ENCODE measurements at regions not wholly inside any gene's neighbourhood (a gene's known extent, or its start where the extent isn't known, plus 50 kb on each side); places are given as distances from the start of the nearest gene placed in this dataset.

GRCh38 chr19:7419777-7420439 is 68.9 kb downstream of the PEX11G start:
- no peak overlapping the region for H3K4me3 ChIP-seq (replicated peaks in 1 of 3; ENCODE audit: insufficient read depth in 1 of 3, low read depth in 2 of 3, low read length in 3 of 3)
- no peaks in the 10 kb centered on the region for H3K27me3 ChIP-seq (ENCODE audit: control insufficient read depth in 1 of 2, insufficient read depth in 2 of 2, low read length in 2 of 2)
- peaks cover 13% of the 10 kb centered on the region for H3K4me1 ChIP-seq (ENCODE audit: insufficient read depth, low read length)
- BruUV-seq (replicated peaks): no TSS peak
- ChIA-PET POLR2A (no interaction called here), CTCF (ENCODE audit: low intra/inter-chr PET ratio, low total read pairs) (no interaction called here)
- no peaks in the 10 kb centered on the region for H4K20me1 ChIP-seq (ENCODE audit: insufficient read depth, low read length)
- intact Hi-C loops (cut with micrococcal nuclease; ENCODE audit: unreplicated experiment): no loop called here
- H3K4me2 ChIP-seq (ENCODE audit: low read depth, low read length): no peak overlapping the region
- ATAC-seq (no peak), DNase-seq (ENCODE audit: low spot score) (no peak), FAIRE-seq (no peak)
- TF ChIP-seq PHF21A (CRISPR knock-in tag; IDR thresholded peaks at IDR 0.05) (no peak), ZNF121 (CRISPR knock-in tag; IDR thresholded peaks at IDR 0.05) (peak; percentile 77)
- WGBS (ENCODE audit: low lambda C conversion rate): 95% methylated on average over 7 of the region's 10 CpGs
- H2AFZ ChIP-seq (ENCODE audit: low read length): no peak overlapping the region
- H3K9me3 ChIP-seq (ENCODE audit: low read length): no peaks in the 10 kb centered on the region
- H3K9ac ChIP-seq (ENCODE audit: insufficient read depth, low read depth, low read length): no peak overlapping the region
- in situ Hi-C loops (cut with HindIII; ENCODE audit: extremely low pct_ligation_motif_present, low pct_unique_long_range_greater_than_20kb): no loop called here
- H3K27ac ChIP-seq (ENCODE audit: extremely low read length, insufficient read depth, low read length): no peak overlapping the region
- H3K79me2 ChIP-seq (ENCODE audit: insufficient read depth, low read length): peaks cover 6% of the 10 kb centered on the region
- peaks cover 1 to 7% of the 10 kb centered on the region in 2 experiments; a peak in 1 of 5 replicates for H3K36me3 ChIP-seq (replicated peaks in 1 of 2; ENCODE audit: control insufficient read depth in 1 of 2, insufficient read depth in 2 of 2, low read length in 2 of 2)

GRCh38 chr19:7421941-7422744 is 66.7 kb downstream of the PEX11G start:
- ChIA-PET CTCF (ENCODE audit: low intra/inter-chr PET ratio, low total read pairs) (no interaction called here), POLR2A (no interaction called here)
- Histone ChIP-seq H3K9me3 (ENCODE audit: low read length) (no peaks in the 10 kb centered on the region), H3K9ac (ENCODE audit: insufficient read depth, low read depth, low read length) (no peak overlapping the region), H3K36me3 (replicated peaks in 1 of 2; ENCODE audit: control insufficient read depth in 1 of 2, insufficient read depth in 2 of 2, low read length in 2 of 2) (peaks cover 1 to 10% of the 10 kb centered on the region in 2 experiments; a peak in 1 of 5 replicates), H3K4me2 (ENCODE audit: low read depth, low read length) (no peak overlapping the region), H3K4me1 (ENCODE audit: insufficient read depth, low read length) (no peaks in the 10 kb centered on the region; the same call in 1 of the 2 replicates), H2AFZ (ENCODE audit: low read length) (no peak overlapping the region), H3K79me2 (ENCODE audit: insufficient read depth, low read length) (peaks cover 6% of the 10 kb centered on the region), H4K20me1 (ENCODE audit: insufficient read depth, low read length) (no peaks in the 10 kb centered on the region), H3K4me3 (replicated peaks in 1 of 3; ENCODE audit: insufficient read depth in 1 of 3, low read depth in 2 of 3, low read length in 3 of 3) (no peak overlapping the region), H3K27ac (ENCODE audit: extremely low read length, insufficient read depth, low read length) (no peak overlapping the region), H3K27me3 (ENCODE audit: control insufficient read depth in 1 of 2, insufficient read depth in 2 of 2, low read length in 2 of 2) (no peaks in the 10 kb centered on the region)
- no peak for FAIRE-seq
- 90% methylated on average over 17 of the region's 17 CpGs for WGBS (ENCODE audit: low lambda C conversion rate)
- ATAC-seq: no peak
- in situ Hi-C loops (cut with HindIII; ENCODE audit: extremely low pct_ligation_motif_present, low pct_unique_long_range_greater_than_20kb): no loop called here
- no peak for DNase-seq (ENCODE audit: low spot score)
- TF ChIP-seq PHF8 (CRISPR knock-in tag; IDR thresholded peaks at IDR 0.05) (no peak), ZNF614 (CRISPR knock-in tag; IDR thresholded peaks at IDR 0.05; ENCODE audit: borderline replicate concordance) (no peak), KMT2A (CRISPR knock-in tag; IDR thresholded peaks at IDR 0.05) (no peak), GMEB1 (CRISPR knock-in tag; IDR thresholded peaks at IDR 0.05; ENCODE audit: borderline replicate concordance) (no peak), ZNF33A (CRISPR knock-in tag; IDR thresholded peaks at IDR 0.05; ENCODE audit: borderline replicate concordance) (no peak), NFATC3 (CRISPR knock-in tag; IDR thresholded peaks at IDR 0.05) (no peak), MTF1 (CRISPR knock-in tag; IDR thresholded peaks at IDR 0.05) (no peak), TCF7 (IDR thresholded peaks at IDR 0.05; ENCODE audit: low read depth) (no peak), MAFK (conservative IDR thresholded peaks at IDR 0.05 in 1 of 2, IDR thresholded peaks at IDR 0.05 in 1 of 2; ENCODE audit: low read length in 2 of 2) (no peak), TAF15 (IDR thresholded peaks at IDR 0.05; ENCODE audit: low read depth, low read length, poor library complexity, severe bottlenecking) (no peak), RELA (CRISPR knock-in tag; IDR thresholded peaks at IDR 0.05) (no peak), ZSCAN25 (CRISPR knock-in tag; IDR thresholded peaks at IDR 0.05) (no peak), JDP2 (CRISPR knock-in tag; IDR thresholded peaks at IDR 0.05; ENCODE audit: borderline replicate concordance) (no peak)
- intact Hi-C loops (cut with micrococcal nuclease; ENCODE audit: unreplicated experiment): no loop called here
- BruUV-seq (replicated peaks): no TSS peak

Data from HepG2 (cell line).